Liver (tissue), 8 donors: ENCODE measurements at regions not wholly inside any gene's neighbourhood (a gene's known extent, or its start where the extent isn't known, plus 50 kb on each side); places are given as distances from the start of the nearest gene placed in this dataset.

Experiments
- DNase-seq: peaks from one replicate; pipeline ENCODE4 v3.0.0-alpha.2; 2017; ENCODE audit warnings: low spot score
- H3K27ac ChIP-seq, 2 donors: one replicate each; pipeline ENCODE4 v1.7.0; 2013; ENCODE audit warnings: inconsistent platforms in 2 of 2, low read length in 2 of 2, control low read depth in 1 of 2, low read depth in 1 of 2, mild to moderate bottlenecking in 1 of 2
- H3K27me3 ChIP-seq, 4 donors: one replicate each; pipeline versions ENCODE4 v1.6.1 to v1.7.0; 2013; ENCODE audit warnings: low read length in 3 of 4, inconsistent platforms in 1 of 4, mild to moderate bottlenecking in 1 of 4, moderate library complexity in 1 of 4; ENCODE audit not compliant: control insufficient read depth in 4 of 4, insufficient read depth in 4 of 4
- H3K36me3 ChIP-seq, 4 donors: one replicate each; pipeline versions ENCODE4 v1.6.1 to v1.7.0; 2013; ENCODE audit warnings: low read length in 3 of 4, mild to moderate bottlenecking in 3 of 4, low read depth in 1 of 4, moderate library complexity in 1 of 4; ENCODE audit not compliant: control insufficient read depth in 4 of 4, insufficient read depth in 3 of 4
- H3K4me1 ChIP-seq, 4 donors: one replicate each; pipeline versions ENCODE4 v1.6.1 to v1.7.0; 2013; ENCODE audit warnings: low read length in 3 of 4, mild to moderate bottlenecking in 3 of 4, moderate library complexity in 1 of 4; ENCODE audit not compliant: control insufficient read depth in 4 of 4, insufficient read depth in 4 of 4
- H3K4me3 ChIP-seq, 3 donors: one replicate each; pipeline versions ENCODE4 v1.6.1 to v1.7.0; 2013; ENCODE audit warnings: low read length in 3 of 3, control low read depth in 1 of 3, low read depth in 1 of 3, mild to moderate bottlenecking in 1 of 3
- H3K9ac ChIP-seq, 2 donors: one replicate each; pipeline ENCODE4 v1.7.0; 2013; ENCODE audit warnings: low read length in 2 of 2, mild to moderate bottlenecking in 2 of 2, moderate library complexity in 2 of 2, control low read depth in 1 of 2, low read depth in 1 of 2
- H3K9me3 ChIP-seq, 4 donors: one replicate each; pipeline versions ENCODE4 v1.6.1 to v1.7.0; 2013; ENCODE audit warnings: low read length in 3 of 4; ENCODE audit not compliant: control insufficient read depth in 4 of 4
- EGR1 ChIP-seq, 2 donors: IDR thresholded peaks; 2 replicates each; pipeline ENCODE4 v1.6.1; 2016 to 2018; ENCODE audit warnings: antibody characterized with exemption in 2 of 2, low read depth in 2 of 2
- FOXA1 ChIP-seq: IDR thresholded peaks from 2 replicates; pipeline ENCODE4 v1.6.1; 2016; ENCODE audit warnings: antibody characterized with exemption
- FOXA2 ChIP-seq: IDR thresholded peaks from 2 replicates; pipeline ENCODE4 v1.6.1; 2016; ENCODE audit warnings: antibody characterized with exemption
- GABPA ChIP-seq, 2 donors: IDR thresholded peaks in 1 of 2; conservative IDR thresholded peaks in 1 of 2; 2 replicates each; pipeline ENCODE4 v1.6.1; 2016; ENCODE audit warnings: antibody characterized with exemption in 2 of 2, mild to moderate bottlenecking in 1 of 2, moderate library complexity in 1 of 2
- HNF4A ChIP-seq, 2 donors: conservative IDR thresholded peaks; 2 replicates each; pipeline ENCODE4 v1.6.1; 2016; ENCODE audit warnings: antibody characterized with exemption in 2 of 2, mild to moderate bottlenecking in 2 of 2
- HNF4G ChIP-seq: IDR thresholded peaks from 2 replicates; pipeline ENCODE4 v1.6.1; 2016; ENCODE audit warnings: antibody characterized with exemption
- JUND ChIP-seq, 2 donors: IDR thresholded peaks; 2 replicates each; pipeline ENCODE4 v1.6.1; 2016; ENCODE audit warnings: antibody characterized with exemption in 2 of 2
- NR2F2 ChIP-seq: IDR thresholded peaks from 2 replicates; pipeline ENCODE4 v1.6.1; 2016; ENCODE audit warnings: antibody characterized with exemption
- RAD21 ChIP-seq, 2 donors: IDR thresholded peaks; 2 replicates each; pipeline ENCODE4 v1.6.1; 2016; ENCODE audit warnings: antibody characterized with exemption in 2 of 2, mild to moderate bottlenecking in 2 of 2
- RXRA ChIP-seq, 2 donors: IDR thresholded peaks; 2 replicates each; pipeline ENCODE4 v1.6.1; 2017 to 2018; ENCODE audit warnings: antibody characterized with exemption in 2 of 2, mild to moderate bottlenecking in 1 of 2
- SP1 ChIP-seq: IDR thresholded peaks from 2 replicates; pipeline ENCODE4 v1.6.1; 2018; ENCODE audit warnings: antibody characterized with exemption, mild to moderate bottlenecking
- TAF1 ChIP-seq: conservative IDR thresholded peaks from 2 replicates; pipeline ENCODE4 v1.6.1; 2016; ENCODE audit warnings: antibody characterized with exemption, mild to moderate bottlenecking
- YY1 ChIP-seq: IDR thresholded peaks from 2 replicates; pipeline ENCODE4 v1.6.1; 2016; ENCODE audit warnings: antibody characterized with exemption, mild to moderate bottlenecking
- WGBS: extraction: QIAGEN DNeasy Blood & Tissue Kit; methylation state at CpG from one replicate; pipeline ENCODE4 v1.1.7; 2013; 5-methylcytosine and 5-hydroxymethylcytosine counted together
- TF ChIP-seq, protein P1 (sequence below): IDR thresholded peaks from 2 replicates; pipeline ENCODE4 v1.6.1; 2016; ENCODE audit warnings: antibody characterized with exemption, mild to moderate bottlenecking
- TF ChIP-seq, protein P2 (sequence below): IDR thresholded peaks from 2 replicates; pipeline ENCODE4 v1.6.1; 2016; ENCODE audit warnings: antibody characterized with exemption
- TF ChIP-seq, protein P3 (sequence below): IDR thresholded peaks from 2 replicates; pipeline ENCODE4 v1.6.1; 2016; ENCODE audit warnings: antibody characterized with exemption
- TF ChIP-seq, protein P4 (sequence below): fragments of 150-350 bp; IDR thresholded peaks from 2 replicates; pipeline ENCODE4 v1.5.1; 2017; ENCODE audit warnings: improper control_type of control experiment, low read depth, low read length; ENCODE audit not compliant: missing input control
- TF ChIP-seq, protein P5 (sequence below): IDR thresholded peaks from 2 replicates; pipeline ENCODE4 v1.6.1; 2016; ENCODE audit warnings: antibody characterized with exemption
- donor health status: healthy.
- donor health status: healthy.
- donor health status: healthy.
- donor health status: healthy.
- donor health status: healthy.

DNA sequence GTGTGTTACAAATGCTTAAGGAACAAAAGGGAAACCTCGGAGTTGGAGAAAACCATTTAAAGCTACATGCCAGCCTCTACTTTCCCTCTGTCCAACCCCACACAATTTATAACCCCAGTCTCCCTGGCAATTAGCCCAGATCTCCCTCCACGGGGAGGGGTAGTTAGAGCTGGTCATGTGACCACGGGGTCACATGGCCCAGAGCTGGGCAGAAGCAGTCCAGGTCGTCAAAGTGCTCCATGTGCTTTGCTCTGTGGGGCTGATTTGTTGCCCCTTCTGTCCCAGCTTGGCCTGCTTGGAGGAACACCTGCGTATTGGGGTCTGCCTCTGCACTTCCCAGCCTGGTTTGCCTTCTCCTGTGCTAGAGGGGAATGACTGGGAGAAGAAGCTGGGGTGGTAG lies 219.1 kb downstream of the RBM19 start:
- H3K4me1 ChIP-seq, result no peaks in the 10 kb centered on the region
- 63% methylated on average over 5 of the region's 5 CpGs for WGBS
- TF ChIP-seq YY1 (no peak), HNF4G (no peak), GABPA (IDR thresholded peaks at IDR 0.05 in 1 of 2, conservative IDR thresholded peaks at IDR 0.05 in 1 of 2) (no peak), JUND (IDR thresholded peaks at IDR 0.05) (no peak), NR2F2 (no peak), EGR1 (IDR thresholded peaks at IDR 0.05; ENCODE audit: low read depth in 2 of 2) (no peak), RAD21 (IDR thresholded peaks at IDR 0.05) (no peak), SP1 (no peak), TAF1 (no peak), FOXA2 (no peak), RXRA (IDR thresholded peaks at IDR 0.05) (no peak), HNF4A (conservative IDR thresholded peaks at IDR 0.05) (no peak), FOXA1 (no peak)
- TF ChIP-seq, protein P1, sequence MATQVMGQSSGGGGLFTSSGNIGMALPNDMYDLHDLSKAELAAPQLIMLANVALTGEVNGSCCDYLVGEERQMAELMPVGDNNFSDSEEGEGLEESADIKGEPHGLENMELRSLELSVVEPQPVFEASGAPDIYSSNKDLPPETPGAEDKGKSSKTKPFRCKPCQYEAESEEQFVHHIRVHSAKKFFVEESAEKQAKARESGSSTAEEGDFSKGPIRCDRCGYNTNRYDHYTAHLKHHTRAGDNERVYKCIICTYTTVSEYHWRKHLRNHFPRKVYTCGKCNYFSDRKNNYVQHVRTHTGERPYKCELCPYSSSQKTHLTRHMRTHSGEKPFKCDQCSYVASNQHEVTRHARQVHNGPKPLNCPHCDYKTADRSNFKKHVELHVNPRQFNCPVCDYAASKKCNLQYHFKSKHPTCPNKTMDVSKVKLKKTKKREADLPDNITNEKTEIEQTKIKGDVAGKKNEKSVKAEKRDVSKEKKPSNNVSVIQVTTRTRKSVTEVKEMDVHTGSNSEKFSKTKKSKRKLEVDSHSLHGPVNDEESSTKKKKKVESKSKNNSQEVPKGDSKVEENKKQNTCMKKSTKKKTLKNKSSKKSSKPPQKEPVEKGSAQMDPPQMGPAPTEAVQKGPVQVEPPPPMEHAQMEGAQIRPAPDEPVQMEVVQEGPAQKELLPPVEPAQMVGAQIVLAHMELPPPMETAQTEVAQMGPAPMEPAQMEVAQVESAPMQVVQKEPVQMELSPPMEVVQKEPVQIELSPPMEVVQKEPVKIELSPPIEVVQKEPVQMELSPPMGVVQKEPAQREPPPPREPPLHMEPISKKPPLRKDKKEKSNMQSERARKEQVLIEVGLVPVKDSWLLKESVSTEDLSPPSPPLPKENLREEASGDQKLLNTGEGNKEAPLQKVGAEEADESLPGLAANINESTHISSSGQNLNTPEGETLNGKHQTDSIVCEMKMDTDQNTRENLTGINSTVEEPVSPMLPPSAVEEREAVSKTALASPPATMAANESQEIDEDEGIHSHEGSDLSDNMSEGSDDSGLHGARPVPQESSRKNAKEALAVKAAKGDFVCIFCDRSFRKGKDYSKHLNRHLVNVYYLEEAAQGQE, result no peak
- TF ChIP-seq, protein P2, sequence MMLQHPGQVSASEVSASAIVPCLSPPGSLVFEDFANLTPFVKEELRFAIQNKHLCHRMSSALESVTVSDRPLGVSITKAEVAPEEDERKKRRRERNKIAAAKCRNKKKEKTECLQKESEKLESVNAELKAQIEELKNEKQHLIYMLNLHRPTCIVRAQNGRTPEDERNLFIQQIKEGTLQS, result no peak
- TF ChIP-seq, protein P3, sequence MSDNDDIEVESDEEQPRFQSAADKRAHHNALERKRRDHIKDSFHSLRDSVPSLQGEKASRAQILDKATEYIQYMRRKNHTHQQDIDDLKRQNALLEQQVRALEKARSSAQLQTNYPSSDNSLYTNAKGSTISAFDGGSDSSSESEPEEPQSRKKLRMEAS, result no peak
- TF ChIP-seq, protein P4, sequence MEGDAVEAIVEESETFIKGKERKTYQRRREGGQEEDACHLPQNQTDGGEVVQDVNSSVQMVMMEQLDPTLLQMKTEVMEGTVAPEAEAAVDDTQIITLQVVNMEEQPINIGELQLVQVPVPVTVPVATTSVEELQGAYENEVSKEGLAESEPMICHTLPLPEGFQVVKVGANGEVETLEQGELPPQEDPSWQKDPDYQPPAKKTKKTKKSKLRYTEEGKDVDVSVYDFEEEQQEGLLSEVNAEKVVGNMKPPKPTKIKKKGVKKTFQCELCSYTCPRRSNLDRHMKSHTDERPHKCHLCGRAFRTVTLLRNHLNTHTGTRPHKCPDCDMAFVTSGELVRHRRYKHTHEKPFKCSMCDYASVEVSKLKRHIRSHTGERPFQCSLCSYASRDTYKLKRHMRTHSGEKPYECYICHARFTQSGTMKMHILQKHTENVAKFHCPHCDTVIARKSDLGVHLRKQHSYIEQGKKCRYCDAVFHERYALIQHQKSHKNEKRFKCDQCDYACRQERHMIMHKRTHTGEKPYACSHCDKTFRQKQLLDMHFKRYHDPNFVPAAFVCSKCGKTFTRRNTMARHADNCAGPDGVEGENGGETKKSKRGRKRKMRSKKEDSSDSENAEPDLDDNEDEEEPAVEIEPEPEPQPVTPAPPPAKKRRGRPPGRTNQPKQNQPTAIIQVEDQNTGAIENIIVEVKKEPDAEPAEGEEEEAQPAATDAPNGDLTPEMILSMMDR, result no peak
- TF ChIP-seq, protein P5, sequence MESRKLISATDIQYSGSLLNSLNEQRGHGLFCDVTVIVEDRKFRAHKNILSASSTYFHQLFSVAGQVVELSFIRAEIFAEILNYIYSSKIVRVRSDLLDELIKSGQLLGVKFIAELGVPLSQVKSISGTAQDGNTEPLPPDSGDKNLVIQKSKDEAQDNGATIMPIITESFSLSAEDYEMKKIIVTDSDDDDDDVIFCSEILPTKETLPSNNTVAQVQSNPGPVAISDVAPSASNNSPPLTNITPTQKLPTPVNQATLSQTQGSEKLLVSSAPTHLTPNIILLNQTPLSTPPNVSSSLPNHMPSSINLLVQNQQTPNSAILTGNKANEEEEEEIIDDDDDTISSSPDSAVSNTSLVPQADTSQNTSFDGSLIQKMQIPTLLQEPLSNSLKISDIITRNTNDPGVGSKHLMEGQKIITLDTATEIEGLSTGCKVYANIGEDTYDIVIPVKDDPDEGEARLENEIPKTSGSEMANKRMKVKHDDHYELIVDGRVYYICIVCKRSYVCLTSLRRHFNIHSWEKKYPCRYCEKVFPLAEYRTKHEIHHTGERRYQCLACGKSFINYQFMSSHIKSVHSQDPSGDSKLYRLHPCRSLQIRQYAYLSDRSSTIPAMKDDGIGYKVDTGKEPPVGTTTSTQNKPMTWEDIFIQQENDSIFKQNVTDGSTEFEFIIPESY, result no peak
- H3K27me3 ChIP-seq, result peaks cover 0 to 8% (median 0%) of the 10 kb centered on the region in 4 donors
- H3K27ac ChIP-seq, result no peak overlapping the region
- no peak overlapping the region for H3K9ac ChIP-seq
- no peak for DNase-seq
- H3K4me3 ChIP-seq, result no peak overlapping the region
- no peaks in the 10 kb centered on the region for H3K36me3 ChIP-seq
- peaks cover 0 to 3% (median 0%) of the 10 kb centered on the region in 4 donors for H3K9me3 ChIP-seq
